Mucosa of descending colon (tissue), 3 donors: ENCODE measurements at regions not wholly inside any gene's neighbourhood (a gene's known extent, or its start where the extent isn't known, plus 50 kb on each side); places are given as distances from the start of the nearest gene placed in this dataset.

Source experiments
- ATAC-seq: fragments of 200-7000 bp; cut with Tn5 transposase; one replicate; pipeline ENCODE4 v1.9.1; 2020; ENCODE audit warnings: mild to moderate bottlenecking, moderate library complexity
- DNase-seq, 3 donors: peaks; one replicate each; pipeline ENCODE4 v3.0.0-alpha.2; 2020
- H3K36me3 ChIP-seq: fragments of 200-600 bp; one replicate; pipeline ENCODE4 v1.8.0; 2021; ENCODE audit warnings: low read depth, mild to moderate bottlenecking
- H3K4me1 ChIP-seq: fragments of 200-600 bp; one replicate; pipeline ENCODE4 v1.8.0; 2021; ENCODE audit warnings: low read depth, mild to moderate bottlenecking
- H3K4me3 ChIP-seq: fragments of 200-600 bp; one replicate; pipeline ENCODE4 v1.8.0; 2021; ENCODE audit warnings: mild to moderate bottlenecking
- H3K9me3 ChIP-seq: fragments of 200-600 bp; one replicate; pipeline ENCODE4 v1.8.0; 2021; ENCODE audit warnings: mild to moderate bottlenecking
- CTCF ChIP-seq: fragments of 200-600 bp; IDR thresholded peaks from one replicate; pipeline ENCODE4 v1.8.0; 2022; ENCODE audit warnings: antibody characterized with exemption, mild to moderate bottlenecking
- intact Hi-C, 2 donors: fragments of 100-400 bp; cut with DNase I in 1 of 2; cut with micrococcal nuclease in 1 of 2; formaldehyde crosslinking; loops; one replicate each; pipeline versions ENCODE4 v1.11.0 to v1.11.1; 2022; cut with DNase I, micrococcal nuclease
- donor health status: DM: no; HTN: no; CAD: no; lungs with moderate emphysema.
- donor health status: DM: no; HTN: no; CAD: no.
- donor health status: DM: no; HTN: yes; CAD: no.

DNA sequence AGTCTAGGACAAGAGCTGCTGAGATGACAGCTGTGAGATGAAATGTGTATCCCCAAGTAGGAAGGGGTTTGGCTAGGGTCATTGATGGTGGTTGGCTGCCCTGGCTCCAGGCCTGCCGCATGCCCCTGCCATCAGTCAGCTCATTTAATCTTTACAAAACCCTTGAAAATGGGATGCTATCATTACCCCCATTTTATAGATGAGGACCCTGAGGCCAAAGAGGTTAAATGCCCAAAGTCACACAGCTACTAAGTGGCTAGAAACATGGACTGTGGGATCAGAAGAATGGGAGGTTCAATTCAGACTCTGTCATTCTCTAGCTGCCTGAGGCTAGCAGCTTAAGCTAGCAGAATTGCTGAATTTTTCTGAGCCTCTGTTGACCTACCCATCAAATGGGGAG lies 198.8 kb downstream of the MAF start:
- H3K36me3 ChIP-seq: no peaks in the 10 kb centered on the region
- intact Hi-C loops: no loop called here
- ATAC-seq (no peak), DNase-seq (no peak)
- peaks cover 11% of the 10 kb centered on the region for H3K4me1 ChIP-seq
- H3K9me3 ChIP-seq: no peaks in the 10 kb centered on the region
- no peak for TF ChIP-seq CTCF
- H3K4me3 ChIP-seq: no peak overlapping the region

- Histone ChIP-seq H3K4me3 (no peak overlapping the region), H3K4me1 (peaks cover 11% of the 10 kb centered on the region), H3K9me3 (no peaks in the 10 kb centered on the region), H3K36me3 (no peaks in the 10 kb centered on the region)
- intact Hi-C loops: no loop called here
- no peak for ATAC-seq
- no peak for DNase-seq
- no peak for TF ChIP-seq CTCF
These were observed 199.4 kb downstream of the MAF start for GRCh38 chr16:79401157-79401556.

DNA sequence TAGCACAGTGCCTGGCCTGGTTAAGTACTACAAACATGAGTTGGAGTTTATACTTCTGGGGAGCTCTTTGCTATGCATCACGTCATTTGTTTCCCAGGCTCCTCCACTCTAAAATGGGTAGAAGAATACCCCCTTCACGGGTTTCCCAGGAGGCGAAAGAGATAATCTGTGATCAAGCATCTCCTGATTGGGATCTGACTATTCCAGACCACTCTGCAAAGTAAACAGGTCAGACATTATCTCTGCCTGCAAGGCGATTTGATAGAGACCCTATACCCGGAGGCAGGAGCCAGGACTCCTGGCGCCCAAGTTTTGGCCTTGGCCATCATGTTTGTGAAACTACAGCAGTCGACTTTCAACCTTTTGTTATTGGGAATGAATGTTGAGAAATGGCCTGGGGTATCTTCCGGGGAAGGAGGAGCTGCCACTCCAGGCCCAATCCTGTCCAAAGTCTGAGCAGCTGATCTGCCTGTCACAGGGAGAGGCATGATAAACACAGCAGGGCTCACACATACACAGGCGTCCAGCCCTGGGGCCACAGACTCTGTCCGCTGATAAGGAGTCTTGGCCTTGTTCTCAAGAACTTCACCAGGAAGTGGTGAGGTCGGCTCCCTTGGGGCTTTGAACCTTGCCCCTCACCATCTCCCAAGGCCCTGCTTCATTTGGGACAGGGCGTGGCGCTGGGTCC lies 199.9 kb downstream of the MAF start:
- Histone ChIP-seq H3K4me3 (no peak overlapping the region), H3K4me1 (peaks cover 11% of the 10 kb centered on the region), H3K36me3 (no peaks in the 10 kb centered on the region), H3K9me3 (no peaks in the 10 kb centered on the region)
- ATAC-seq: peak; percentile 83
- intact Hi-C loops: no loop called here
- TF ChIP-seq CTCF: no peak
- peak; percentile 69 to 80 (median 73) for DNase-seq

- ATAC-seq (no peak), DNase-seq (no peak)
- Histone ChIP-seq H3K36me3 (no peaks in the 10 kb centered on the region), H3K9me3 (no peaks in the 10 kb centered on the region), H3K4me3 (no peak overlapping the region), H3K4me1 (no peaks in the 10 kb centered on the region)
- no peak for TF ChIP-seq CTCF
- intact Hi-C loops: no loop called here
These were observed 204.9 kb downstream of the MAF start for GRCh38 chr16:79395591-79395990.

DNA sequence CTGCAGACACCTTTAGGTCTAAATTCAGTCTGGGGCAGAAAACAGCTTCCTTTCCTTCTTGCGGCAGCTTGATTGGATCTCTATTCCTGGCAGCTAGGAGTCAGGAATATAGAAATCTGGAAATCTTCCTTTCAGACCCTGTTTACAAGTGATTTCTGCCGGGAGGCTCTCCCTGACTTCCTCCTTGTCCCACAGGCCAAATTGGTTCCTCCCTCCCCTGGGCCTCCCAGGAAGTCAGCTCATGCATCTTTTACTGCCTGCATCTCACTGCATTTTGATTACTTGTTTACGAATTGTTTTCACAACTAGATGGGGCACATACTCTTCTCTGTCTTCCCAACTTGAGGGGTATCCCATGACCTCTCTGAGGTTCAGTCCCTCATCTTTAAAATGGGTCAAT lies 206.3 kb downstream of the MAF start:
- no peaks in the 10 kb centered on the region for H3K4me1 ChIP-seq
- no peaks in the 10 kb centered on the region for H3K36me3 ChIP-seq
- ATAC-seq: no peak
- DNase-seq: no peak
- no peak for TF ChIP-seq CTCF
- intact Hi-C loops: no loop called here
- no peak overlapping the region for H3K4me3 ChIP-seq
- no peaks in the 10 kb centered on the region for H3K9me3 ChIP-seq

DNA sequence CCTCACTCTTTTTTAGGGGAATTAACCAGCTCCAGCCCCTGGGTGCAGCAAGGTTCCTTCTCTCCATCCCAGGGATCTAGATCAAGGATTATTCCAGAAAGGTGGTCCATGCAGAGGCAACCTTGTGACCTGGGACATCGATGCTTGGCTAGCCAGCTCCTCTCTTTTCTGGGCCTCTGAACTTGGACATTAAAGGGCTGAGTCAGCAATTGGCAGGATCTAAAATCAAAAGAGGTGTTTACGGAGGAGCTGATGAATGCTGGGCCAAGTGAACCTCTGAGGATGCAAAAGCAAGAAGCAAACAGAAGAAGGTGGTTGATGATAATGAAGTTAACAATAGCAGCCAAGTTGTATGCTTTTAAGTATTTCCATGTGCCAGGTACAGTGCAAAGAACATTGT lies 207.0 kb downstream of the MAF start:
- Histone ChIP-seq H3K9me3 (no peaks in the 10 kb centered on the region), H3K4me1 (no peaks in the 10 kb centered on the region), H3K36me3 (no peaks in the 10 kb centered on the region), H3K4me3 (no peak overlapping the region)
- intact Hi-C loops: no loop called here
- TF ChIP-seq CTCF: no peak
- ATAC-seq (no peak), DNase-seq (no peak)
